Vagina (tissue), 2 donors: ENCODE measurements at regions not wholly inside any gene's neighbourhood (a gene's known extent, or its start where the extent isn't known, plus 50 kb on each side); places are given as distances from the start of the nearest gene placed in this dataset.

Experiments
- POLR2A ChIP-seq, 2 donors: fragments of 450-650 bp; IDR thresholded peaks; one replicate each; pipeline ENCODE4 v1.6.1; 2017; ENCODE audit warnings: antibody characterized with exemption in 2 of 2, mild to moderate bottlenecking in 2 of 2, moderate library complexity in 2 of 2
- POLR2AphosphoS5 ChIP-seq, 2 donors: sonication (generic); formaldehyde crosslinking; IDR thresholded peaks; one replicate each; pipeline ENCODE4 v1.9.0; 2017; ENCODE audit warnings: antibody characterized with exemption in 2 of 2, mild to moderate bottlenecking in 2 of 2, low read depth in 1 of 2; ENCODE audit not compliant: insufficient read depth in 1 of 2
- TF ChIP-seq, protein P1 (sequence below), 3 experiments: fragments of 450-650 bp in 2 of 3; fragments of 200-600 bp in 1 of 3; sonication (generic) in 1 of 3; IDR thresholded peaks; one replicate each; pipeline ENCODE4 v1.5.1; 2017 to 2019; ENCODE audit warnings: antibody characterized with exemption in 3 of 3, mild to moderate bottlenecking in 2 of 3, moderate library complexity in 2 of 3

DNA sequence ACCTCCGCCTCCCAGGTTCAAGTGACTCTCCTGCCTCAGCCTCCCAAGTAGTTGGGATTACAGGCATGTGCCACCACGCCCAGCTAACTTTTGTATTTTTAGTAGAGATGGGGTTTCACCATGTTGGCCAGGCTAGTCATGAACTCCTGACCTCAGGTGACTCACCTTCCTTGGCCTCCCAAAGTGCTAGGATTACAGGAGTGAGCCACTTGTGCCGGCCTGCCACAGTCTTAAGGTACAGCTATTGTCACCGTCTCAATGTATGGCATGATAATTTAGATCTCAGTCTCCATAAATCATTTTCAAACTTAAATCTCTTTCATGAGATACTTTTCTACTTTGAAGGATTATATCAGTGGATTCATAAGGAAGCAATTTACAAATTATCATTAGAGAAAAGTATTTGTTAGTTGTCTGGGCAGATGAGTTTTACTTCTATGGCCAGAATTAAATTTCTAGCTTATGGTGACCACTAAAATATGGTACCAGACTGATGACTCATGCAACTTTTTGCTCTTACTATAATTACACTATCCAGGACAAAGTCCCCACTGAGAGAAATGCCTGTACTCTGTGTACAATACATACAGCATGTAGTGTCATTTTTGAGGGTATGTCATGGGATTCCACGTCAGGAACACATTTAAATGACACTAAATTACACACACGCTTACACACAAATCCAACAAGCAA is 1230.3 kb upstream of the GOT2 start:
- TF ChIP-seq, protein P1, sequence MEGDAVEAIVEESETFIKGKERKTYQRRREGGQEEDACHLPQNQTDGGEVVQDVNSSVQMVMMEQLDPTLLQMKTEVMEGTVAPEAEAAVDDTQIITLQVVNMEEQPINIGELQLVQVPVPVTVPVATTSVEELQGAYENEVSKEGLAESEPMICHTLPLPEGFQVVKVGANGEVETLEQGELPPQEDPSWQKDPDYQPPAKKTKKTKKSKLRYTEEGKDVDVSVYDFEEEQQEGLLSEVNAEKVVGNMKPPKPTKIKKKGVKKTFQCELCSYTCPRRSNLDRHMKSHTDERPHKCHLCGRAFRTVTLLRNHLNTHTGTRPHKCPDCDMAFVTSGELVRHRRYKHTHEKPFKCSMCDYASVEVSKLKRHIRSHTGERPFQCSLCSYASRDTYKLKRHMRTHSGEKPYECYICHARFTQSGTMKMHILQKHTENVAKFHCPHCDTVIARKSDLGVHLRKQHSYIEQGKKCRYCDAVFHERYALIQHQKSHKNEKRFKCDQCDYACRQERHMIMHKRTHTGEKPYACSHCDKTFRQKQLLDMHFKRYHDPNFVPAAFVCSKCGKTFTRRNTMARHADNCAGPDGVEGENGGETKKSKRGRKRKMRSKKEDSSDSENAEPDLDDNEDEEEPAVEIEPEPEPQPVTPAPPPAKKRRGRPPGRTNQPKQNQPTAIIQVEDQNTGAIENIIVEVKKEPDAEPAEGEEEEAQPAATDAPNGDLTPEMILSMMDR (IDR thresholded peaks at IDR 0.05): no peak
- TF ChIP-seq POLR2A (IDR thresholded peaks at IDR 0.05) (no peak), POLR2AphosphoS5 (IDR thresholded peaks at IDR 0.05; ENCODE audit: insufficient read depth in 1 of 2, low read depth in 1 of 2) (no peak)
